Left ventricle myocardium inferior (tissue), 1 donor: ENCODE measurements at regions not wholly inside any gene's neighbourhood (a gene's known extent, or its start where the extent isn't known, plus 50 kb on each side); places are given as distances from the start of the nearest gene placed in this dataset.

Source experiments
- DNase-seq: peaks from one replicate; pipeline ENCODE4 v3.0.0-alpha.2; 2020
- H3K27ac ChIP-seq: fragments of 200-600 bp; replicated peaks from 2 replicates; pipeline ENCODE4 v1.8.0; 2021
- H3K27me3 ChIP-seq: fragments of 200-600 bp; 2 replicates; pipeline ENCODE4 v1.8.0; 2021; ENCODE audit warnings: low read depth
- H3K36me3 ChIP-seq: fragments of 200-600 bp; 2 replicates; pipeline ENCODE4 v1.8.0; 2021
- H3K4me1 ChIP-seq: fragments of 200-600 bp; 2 replicates; pipeline ENCODE4 v1.8.0; 2021
- H3K4me3 ChIP-seq: fragments of 200-600 bp; 2 replicates; pipeline ENCODE4 v1.8.0; 2021; ENCODE audit warnings: mild to moderate bottlenecking, moderate library complexity
- H3K9me3 ChIP-seq: fragments of 200-600 bp; replicated peaks from 2 replicates; pipeline ENCODE4 v1.8.0; 2021
- intact Hi-C: fragments of 100-400 bp; cut with micrococcal nuclease; formaldehyde crosslinking; loops from one replicate; pipeline ENCODE4 v1.11.0; 2022
- TF ChIP-seq, protein P1 (sequence below): fragments of 200-600 bp; IDR thresholded peaks from 2 replicates; pipeline ENCODE4 v1.8.0; 2021; ENCODE audit warnings: antibody characterized with exemption, mild to moderate bottlenecking, borderline replicate concordance
- donor health status: DM: no; HTN: yes; CAD: no; lungs with severe emphysema.

DNA sequence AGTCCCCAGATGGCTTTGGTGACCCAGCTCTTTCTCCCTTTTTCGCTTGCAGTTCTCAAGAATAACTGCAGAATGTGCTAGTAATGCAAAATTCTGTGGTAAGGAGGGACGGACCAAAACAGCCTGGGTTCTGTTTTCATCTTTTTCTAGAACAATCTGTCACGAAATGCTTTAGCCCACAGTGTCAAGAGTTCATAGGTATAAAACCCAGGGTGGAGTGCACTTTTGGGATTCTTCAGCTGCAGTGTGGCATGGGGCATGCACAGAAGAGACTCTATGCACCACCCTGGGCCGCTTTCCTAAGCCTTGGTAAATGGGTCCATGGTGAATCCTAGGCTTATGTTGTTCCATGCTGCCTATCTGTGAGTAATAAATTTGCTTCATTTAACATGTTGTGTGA is 1072.7 kb upstream of the GBE1 start:
- Histone ChIP-seq H3K36me3 (no peaks in the 10 kb centered on the region), H3K4me3 (no peak overlapping the region), H3K27me3 (no peaks in the 10 kb centered on the region), H3K4me1 (no peaks in the 10 kb centered on the region), H3K9me3 (peaks cover 11% of the 10 kb centered on the region), H3K27ac (no peak overlapping the region)
- TF ChIP-seq, protein P1, sequence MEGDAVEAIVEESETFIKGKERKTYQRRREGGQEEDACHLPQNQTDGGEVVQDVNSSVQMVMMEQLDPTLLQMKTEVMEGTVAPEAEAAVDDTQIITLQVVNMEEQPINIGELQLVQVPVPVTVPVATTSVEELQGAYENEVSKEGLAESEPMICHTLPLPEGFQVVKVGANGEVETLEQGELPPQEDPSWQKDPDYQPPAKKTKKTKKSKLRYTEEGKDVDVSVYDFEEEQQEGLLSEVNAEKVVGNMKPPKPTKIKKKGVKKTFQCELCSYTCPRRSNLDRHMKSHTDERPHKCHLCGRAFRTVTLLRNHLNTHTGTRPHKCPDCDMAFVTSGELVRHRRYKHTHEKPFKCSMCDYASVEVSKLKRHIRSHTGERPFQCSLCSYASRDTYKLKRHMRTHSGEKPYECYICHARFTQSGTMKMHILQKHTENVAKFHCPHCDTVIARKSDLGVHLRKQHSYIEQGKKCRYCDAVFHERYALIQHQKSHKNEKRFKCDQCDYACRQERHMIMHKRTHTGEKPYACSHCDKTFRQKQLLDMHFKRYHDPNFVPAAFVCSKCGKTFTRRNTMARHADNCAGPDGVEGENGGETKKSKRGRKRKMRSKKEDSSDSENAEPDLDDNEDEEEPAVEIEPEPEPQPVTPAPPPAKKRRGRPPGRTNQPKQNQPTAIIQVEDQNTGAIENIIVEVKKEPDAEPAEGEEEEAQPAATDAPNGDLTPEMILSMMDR, result no peak
- intact Hi-C loops, result no loop called here
- DNase-seq, result no peak

DNA sequence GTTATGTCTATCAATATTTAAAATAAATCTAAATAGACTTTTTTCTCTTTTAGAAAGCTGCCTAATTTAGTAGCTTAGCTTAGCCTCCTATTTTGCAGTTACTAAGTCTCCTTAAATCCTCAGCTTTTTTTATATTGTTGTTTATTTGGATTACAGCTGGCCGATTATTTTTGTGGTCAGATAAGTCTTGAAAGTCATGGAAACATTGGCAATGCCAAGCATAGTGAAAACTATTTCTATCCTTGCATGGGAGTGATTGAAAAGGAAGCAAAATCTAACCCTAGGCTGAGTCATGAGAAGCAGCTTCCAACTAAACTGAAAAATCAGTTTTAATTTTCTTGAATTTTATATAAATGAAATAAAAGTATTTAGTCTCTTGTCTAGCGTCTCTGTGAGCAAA is 1063.0 kb upstream of the GBE1 start:
- intact Hi-C loops, result no loop called here
- Histone ChIP-seq H3K27ac (no peak overlapping the region), H3K36me3 (no peaks in the 10 kb centered on the region), H3K27me3 (no peaks in the 10 kb centered on the region), H3K4me3 (no peak overlapping the region), H3K4me1 (no peaks in the 10 kb centered on the region), H3K9me3 (peaks cover 2% of the 10 kb centered on the region)
- DNase-seq, result no peak
- TF ChIP-seq, protein P1, result no peak

DNA sequence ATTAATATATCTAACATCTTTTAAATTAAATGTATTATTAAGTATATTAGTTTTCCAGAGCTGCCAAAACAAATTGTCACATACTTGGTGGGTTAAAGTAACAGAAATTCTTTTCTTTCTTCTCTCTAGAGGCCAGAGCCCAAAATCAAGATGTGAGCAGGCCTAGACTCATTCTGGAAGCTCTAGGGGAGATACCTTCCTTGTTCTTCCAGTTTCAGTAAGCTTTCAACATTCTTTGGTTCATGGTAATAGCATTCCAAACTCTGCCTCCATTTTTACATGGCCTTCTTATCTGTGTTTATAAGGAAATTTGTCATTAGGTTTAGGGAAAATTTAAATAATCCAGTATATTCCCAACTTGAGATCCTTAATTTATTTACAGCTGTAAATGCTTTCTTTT is 1054.6 kb upstream of the GBE1 start:
- Histone ChIP-seq H3K4me3 (no peak overlapping the region), H3K36me3 (no peaks in the 10 kb centered on the region), H3K27ac (no peak overlapping the region), H3K27me3 (no peaks in the 10 kb centered on the region), H3K4me1 (no peaks in the 10 kb centered on the region), H3K9me3 (peaks cover 42% of the 10 kb centered on the region)
- no peak for DNase-seq
- TF ChIP-seq, protein P1, result no peak
- intact Hi-C loops, result no loop called here

DNA sequence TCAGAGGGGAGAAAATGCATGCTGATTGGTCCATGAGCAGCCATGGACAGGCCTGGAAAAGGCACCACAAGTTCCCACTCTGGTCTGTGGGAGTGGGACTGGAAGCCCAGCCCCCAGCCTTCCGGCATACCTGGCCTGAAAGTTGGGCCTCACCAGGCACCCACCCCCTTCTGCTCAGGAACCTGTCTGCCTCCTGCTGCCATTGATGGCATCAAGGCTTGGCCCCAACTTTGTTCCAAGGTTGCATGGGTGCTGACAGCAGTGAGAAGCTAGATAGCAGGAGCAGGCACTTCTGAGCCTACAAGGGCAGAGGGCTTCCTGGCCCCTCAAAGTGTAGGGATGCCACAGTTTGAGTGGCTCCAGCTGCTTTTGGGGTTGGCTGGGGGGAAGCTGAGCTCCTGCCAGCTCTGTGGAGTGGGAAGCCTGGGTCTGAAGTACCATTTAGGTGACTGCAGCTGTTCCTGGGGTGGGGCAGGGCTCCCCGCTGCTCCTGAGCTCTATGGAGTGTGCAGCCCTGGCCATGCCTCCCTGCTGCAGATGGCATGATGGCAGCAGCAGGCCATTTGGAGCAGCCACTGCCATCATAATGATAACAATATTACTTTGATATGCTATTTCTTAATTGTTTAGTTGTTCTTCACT is 1054.1 kb upstream of the GBE1 start:
- no peaks in the 10 kb centered on the region for H3K27me3 ChIP-seq
- H3K27ac ChIP-seq, result no peak overlapping the region
- no peaks in the 10 kb centered on the region for H3K4me1 ChIP-seq
- TF ChIP-seq, protein P1, result no peak
- H3K4me3 ChIP-seq, result no peak overlapping the region
- H3K9me3 ChIP-seq, result peaks cover 48% of the 10 kb centered on the region
- DNase-seq, result no peak
- intact Hi-C loops, result no loop called here
- no peaks in the 10 kb centered on the region for H3K36me3 ChIP-seq

DNA sequence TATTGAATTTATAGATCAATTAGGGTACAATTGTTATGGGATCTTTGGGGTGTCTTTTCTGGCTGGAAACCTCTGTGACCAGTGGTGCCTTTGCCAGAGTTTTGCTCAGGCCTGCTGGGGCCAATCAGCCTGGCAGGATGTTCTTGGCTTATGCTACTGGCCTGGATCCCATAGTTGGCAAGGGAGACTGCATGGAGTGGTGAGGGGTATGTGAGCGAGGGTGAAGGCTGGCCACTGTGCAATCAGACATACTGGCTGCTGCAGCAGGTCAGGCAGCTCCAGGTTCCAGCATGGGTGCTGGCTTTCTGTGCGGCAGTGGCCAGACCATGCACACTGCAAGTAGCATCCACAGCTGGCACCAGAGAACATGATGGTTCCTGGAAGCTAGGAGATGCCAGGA is 1053.2 kb upstream of the GBE1 start:
- H3K9me3 ChIP-seq, result peaks cover 50% of the 10 kb centered on the region
- no peaks in the 10 kb centered on the region for H3K36me3 ChIP-seq
- no peaks in the 10 kb centered on the region for H3K4me1 ChIP-seq
- intact Hi-C loops, result no loop called here
- H3K27ac ChIP-seq, result no peak overlapping the region
- no peak overlapping the region for H3K4me3 ChIP-seq
- no peaks in the 10 kb centered on the region for H3K27me3 ChIP-seq
- DNase-seq, result peak; percentile 28
- TF ChIP-seq, protein P1, result no peak

DNA sequence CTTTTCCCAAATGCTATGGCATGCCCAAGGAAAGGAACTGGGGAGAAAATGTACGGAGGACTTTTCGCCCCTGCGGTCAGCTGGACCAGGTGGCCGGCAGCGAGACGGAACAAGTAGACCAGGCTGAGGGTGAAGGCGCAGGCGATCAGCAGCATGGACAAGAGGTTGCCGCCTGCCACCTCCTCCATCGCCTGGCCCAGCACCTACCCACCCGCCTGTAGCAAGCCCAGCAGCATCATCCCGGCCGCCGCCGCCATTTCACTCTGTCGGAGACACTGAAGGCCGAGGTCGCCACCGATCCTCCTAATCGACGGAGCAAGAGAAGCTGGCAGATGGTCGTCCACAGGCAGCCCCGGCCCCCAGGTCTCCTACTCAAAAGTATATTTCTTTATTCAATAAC is 1046.3 kb upstream of the GBE1 start:
- Histone ChIP-seq H3K4me3 (no peak overlapping the region), H3K9me3 (peaks cover 25% of the 10 kb centered on the region), H3K27me3 (no peaks in the 10 kb centered on the region), H3K27ac (no peak overlapping the region), H3K4me1 (no peaks in the 10 kb centered on the region), H3K36me3 (no peaks in the 10 kb centered on the region)
- DNase-seq, result no peak
- TF ChIP-seq, protein P1, result no peak
- intact Hi-C loops, result no loop called here
